ENCODE measurements at regions not wholly inside any gene's neighbourhood (a gene's known extent, or its start where the extent isn't known, plus 50 kb on each side); places are given as distances from the start of the nearest gene placed in this dataset.

- TF ChIP-seq, protein P1, sequence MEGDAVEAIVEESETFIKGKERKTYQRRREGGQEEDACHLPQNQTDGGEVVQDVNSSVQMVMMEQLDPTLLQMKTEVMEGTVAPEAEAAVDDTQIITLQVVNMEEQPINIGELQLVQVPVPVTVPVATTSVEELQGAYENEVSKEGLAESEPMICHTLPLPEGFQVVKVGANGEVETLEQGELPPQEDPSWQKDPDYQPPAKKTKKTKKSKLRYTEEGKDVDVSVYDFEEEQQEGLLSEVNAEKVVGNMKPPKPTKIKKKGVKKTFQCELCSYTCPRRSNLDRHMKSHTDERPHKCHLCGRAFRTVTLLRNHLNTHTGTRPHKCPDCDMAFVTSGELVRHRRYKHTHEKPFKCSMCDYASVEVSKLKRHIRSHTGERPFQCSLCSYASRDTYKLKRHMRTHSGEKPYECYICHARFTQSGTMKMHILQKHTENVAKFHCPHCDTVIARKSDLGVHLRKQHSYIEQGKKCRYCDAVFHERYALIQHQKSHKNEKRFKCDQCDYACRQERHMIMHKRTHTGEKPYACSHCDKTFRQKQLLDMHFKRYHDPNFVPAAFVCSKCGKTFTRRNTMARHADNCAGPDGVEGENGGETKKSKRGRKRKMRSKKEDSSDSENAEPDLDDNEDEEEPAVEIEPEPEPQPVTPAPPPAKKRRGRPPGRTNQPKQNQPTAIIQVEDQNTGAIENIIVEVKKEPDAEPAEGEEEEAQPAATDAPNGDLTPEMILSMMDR (IDR thresholded peaks at IDR 0.05; ENCODE audit: poor library complexity, severe bottlenecking): no peak
- no peak for TF ChIP-seq EZH2 (IDR thresholded peaks at IDR 0.05; ENCODE audit: borderline replicate concordance, insufficient read depth, low read length, poor library complexity, severe bottlenecking)
- TF ChIP-seq, protein P2, sequence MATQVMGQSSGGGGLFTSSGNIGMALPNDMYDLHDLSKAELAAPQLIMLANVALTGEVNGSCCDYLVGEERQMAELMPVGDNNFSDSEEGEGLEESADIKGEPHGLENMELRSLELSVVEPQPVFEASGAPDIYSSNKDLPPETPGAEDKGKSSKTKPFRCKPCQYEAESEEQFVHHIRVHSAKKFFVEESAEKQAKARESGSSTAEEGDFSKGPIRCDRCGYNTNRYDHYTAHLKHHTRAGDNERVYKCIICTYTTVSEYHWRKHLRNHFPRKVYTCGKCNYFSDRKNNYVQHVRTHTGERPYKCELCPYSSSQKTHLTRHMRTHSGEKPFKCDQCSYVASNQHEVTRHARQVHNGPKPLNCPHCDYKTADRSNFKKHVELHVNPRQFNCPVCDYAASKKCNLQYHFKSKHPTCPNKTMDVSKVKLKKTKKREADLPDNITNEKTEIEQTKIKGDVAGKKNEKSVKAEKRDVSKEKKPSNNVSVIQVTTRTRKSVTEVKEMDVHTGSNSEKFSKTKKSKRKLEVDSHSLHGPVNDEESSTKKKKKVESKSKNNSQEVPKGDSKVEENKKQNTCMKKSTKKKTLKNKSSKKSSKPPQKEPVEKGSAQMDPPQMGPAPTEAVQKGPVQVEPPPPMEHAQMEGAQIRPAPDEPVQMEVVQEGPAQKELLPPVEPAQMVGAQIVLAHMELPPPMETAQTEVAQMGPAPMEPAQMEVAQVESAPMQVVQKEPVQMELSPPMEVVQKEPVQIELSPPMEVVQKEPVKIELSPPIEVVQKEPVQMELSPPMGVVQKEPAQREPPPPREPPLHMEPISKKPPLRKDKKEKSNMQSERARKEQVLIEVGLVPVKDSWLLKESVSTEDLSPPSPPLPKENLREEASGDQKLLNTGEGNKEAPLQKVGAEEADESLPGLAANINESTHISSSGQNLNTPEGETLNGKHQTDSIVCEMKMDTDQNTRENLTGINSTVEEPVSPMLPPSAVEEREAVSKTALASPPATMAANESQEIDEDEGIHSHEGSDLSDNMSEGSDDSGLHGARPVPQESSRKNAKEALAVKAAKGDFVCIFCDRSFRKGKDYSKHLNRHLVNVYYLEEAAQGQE (IDR thresholded peaks at IDR 0.05; ENCODE audit: borderline replicate concordance): no peak
Measured at GRCh38 chr3:94420931-94421330, 358.1 kb downstream of the NSUN3 start.
